Spleen (tissue), 11 donors: ENCODE measurements at regions not wholly inside any gene's neighbourhood (a gene's known extent, or its start where the extent isn't known, plus 50 kb on each side); places are given as distances from the start of the nearest gene placed in this dataset.

Experiments used
- DNase-seq: peaks from one replicate; pipeline ENCODE4 v3.0.0-alpha.2; 2020
- H3K27ac ChIP-seq, 8 donors: fragments of 200-600 bp; sonication (generic) in 7 of 8; 1 replicate in 4 of 8; 2 replicates in 4 of 8; pipeline versions ENCODE4 v1.5.0 to v1.8.0; 2016 to 2021; ENCODE audit warnings: inconsistent platforms in 4 of 8, mild to moderate bottlenecking in 4 of 8, moderate library complexity in 1 of 8
- H3K27me3 ChIP-seq, 7 donors: fragments of 200-600 bp; sonication (generic) in 6 of 7; replicated peaks in 1 of 7; 1 replicate in 4 of 7; 2 replicates in 3 of 7; pipeline versions ENCODE4 v1.5.0 to v1.8.0; 2016 to 2021; ENCODE audit warnings: inconsistent platforms in 3 of 7, mild to moderate bottlenecking in 1 of 7
- H3K36me3 ChIP-seq, 6 donors: fragments of 200-600 bp; sonication (generic) in 5 of 6; 1 replicate in 4 of 6; 2 replicates in 2 of 6; pipeline versions ENCODE4 v1.5.0 to v1.8.0; 2016 to 2021; ENCODE audit warnings: inconsistent platforms in 2 of 6
- H3K4me1 ChIP-seq, 6 donors: fragments of 200-600 bp; sonication (generic) in 5 of 6; 1 replicate in 3 of 6; 2 replicates in 3 of 6; pipeline versions ENCODE4 v1.5.0 to v1.8.0; 2016 to 2021; ENCODE audit warnings: inconsistent platforms in 3 of 6
- H3K4me3 ChIP-seq, 8 donors: fragments of 200-600 bp; sonication (generic) in 7 of 8; 1 replicate in 4 of 8; 2 replicates in 4 of 8; pipeline versions ENCODE4 v1.5.0 to v1.8.0; 2016 to 2021; ENCODE audit warnings: inconsistent platforms in 4 of 8, mild to moderate bottlenecking in 4 of 8, moderate library complexity in 2 of 8
- H3K9me3 ChIP-seq, 8 donors: fragments of 200-600 bp; sonication (generic) in 7 of 8; 1 replicate in 4 of 8; 2 replicates in 4 of 8; pipeline versions ENCODE4 v1.5.0 to v1.8.0; 2016 to 2021; ENCODE audit warnings: inconsistent platforms in 4 of 8
- CTCF ChIP-seq, 11 experiments: fragments of 200-600 bp in 7 of 11; fragments of 450-650 bp in 4 of 11; sonication (generic) in 4 of 11; IDR thresholded peaks in 8 of 11; conservative IDR thresholded peaks in 3 of 11; 1 replicate in 7 of 11; 2 replicates in 4 of 11; pipeline versions ENCODE4 v1.4.0 to v1.8.0; 2016 to 2021; ENCODE audit warnings: antibody characterized with exemption in 11 of 11, inconsistent platforms in 4 of 11, mild to moderate bottlenecking in 1 of 11
- POLR2A ChIP-seq, 3 donors: fragments of 450-650 bp; IDR thresholded peaks; one replicate each; pipeline ENCODE4 v1.5.1; 2017; ENCODE audit warnings: antibody characterized with exemption in 3 of 3, mild to moderate bottlenecking in 1 of 3
- POLR2AphosphoS5 ChIP-seq, 3 donors: sonication (generic); formaldehyde crosslinking; IDR thresholded peaks; one replicate each; pipeline ENCODE4 v1.5.1; 2017; ENCODE audit warnings: antibody characterized with exemption in 3 of 3
- WGBS, 5 donors: extraction: QIAGEN DNeasy Blood & Tissue Kit in 3 of 5; methylation state at CpG; one replicate each; pipeline versions ENCODE4 v1.1.5 to v1.1.7; 2013 to 2018; 5-methylcytosine and 5-hydroxymethylcytosine counted together
- intact Hi-C: fragments of 100-400 bp; cut with DNase I; formaldehyde crosslinking; loops from one replicate; pipeline ENCODE4 v1.15.0; 2023; ENCODE audit warnings: low total_unique reads
- donor health status: healthy with polysubstance abuse.
- donor health status: DM: no; HTN: no; CAD: no; lungs with moderate emphysema.
- donor health status: DM: no; HTN: no; CAD: no.
- donor health status: Bipolar disorder and iron deficiency.
- donor health status: healthy.
- donor health status: DM: no; HTN: no; CAD: no.
- donor health status: DM: yes; HTN: yes; CAD: no.

- intact Hi-C loops: no loop called here
- no peak overlapping the region for H3K27ac ChIP-seq
- TF ChIP-seq POLR2AphosphoS5 (IDR thresholded peaks at IDR 0.05): no peak
- no peak for TF ChIP-seq POLR2A (IDR thresholded peaks at IDR 0.05)
- no peak for TF ChIP-seq CTCF (IDR thresholded peaks at IDR 0.05 in 8 of 11, conservative IDR thresholded peaks at IDR 0.05 in 3 of 11)
- H3K27me3 ChIP-seq: no peaks in the 10 kb centered on the region
- H3K36me3 ChIP-seq: no peaks in the 10 kb centered on the region
- no peak overlapping the region for H3K4me3 ChIP-seq
- peaks cover 0 to 7% (median 2%) of the 10 kb centered on the region in 8 donors for H3K9me3 ChIP-seq
- H3K4me1 ChIP-seq: no peaks in the 10 kb centered on the region
- DNase-seq: no peak
- WGBS, 5 donors: 65 to 80% (median 73%) methylated on average over 2 to 3 of the region's 3 CpGs
These were observed 484.6 kb downstream of the ZNF536 start for GRCh38 chr19:30856786-30857185.

GRCh38 chr19:30856376-30856775 is 484.2 kb downstream of the ZNF536 start:
- 88 to 100% (median 91%) methylated on average over 3 of the region's 3 CpGs for WGBS, 5 donors
- no peak for DNase-seq
- TF ChIP-seq POLR2AphosphoS5 (IDR thresholded peaks at IDR 0.05): no peak
- H3K36me3 ChIP-seq: no peaks in the 10 kb centered on the region
- intact Hi-C loops: no loop called here
- no peak overlapping the region for H3K4me3 ChIP-seq
- H3K4me1 ChIP-seq: no peaks in the 10 kb centered on the region
- H3K9me3 ChIP-seq: peaks cover 0 to 7% (median 2%) of the 10 kb centered on the region in 8 donors
- H3K27ac ChIP-seq: no peak overlapping the region
- H3K27me3 ChIP-seq: no peaks in the 10 kb centered on the region

DNA sequence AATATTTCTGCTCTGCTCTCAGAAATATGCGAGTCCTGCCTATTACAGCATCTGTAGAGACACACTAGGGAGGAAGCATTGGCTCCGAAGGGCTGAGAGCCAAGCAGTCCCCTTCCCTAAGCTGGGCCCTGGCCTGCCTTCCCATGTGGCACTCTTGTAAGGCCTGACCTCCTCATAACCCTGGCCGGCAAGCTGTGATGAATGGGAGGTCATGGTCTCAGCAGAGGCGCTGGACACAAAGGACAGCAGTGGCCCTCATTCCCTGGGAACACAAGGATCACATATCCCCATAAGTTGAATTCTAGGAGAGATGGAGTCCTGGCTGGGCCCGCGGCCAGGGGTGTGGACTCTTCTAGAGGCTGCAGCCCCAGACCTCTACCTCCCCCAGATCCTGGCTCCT is 483.3 kb downstream of the ZNF536 start:
- Histone ChIP-seq H3K36me3 (no peaks in the 10 kb centered on the region), H3K27me3 (no peaks in the 10 kb centered on the region), H3K9me3 (peaks cover 0 to 7% (median 1%) of the 10 kb centered on the region in 8 donors), H3K27ac (no peak overlapping the region), H3K4me3 (no peak overlapping the region), H3K4me1 (no peaks in the 10 kb centered on the region)
- no peak for DNase-seq
- WGBS, 5 donors: 61 to 88% (median 68%) methylated on average over 6 of the region's 6 CpGs
- intact Hi-C loops: no loop called here
- TF ChIP-seq CTCF (IDR thresholded peaks at IDR 0.05 in 8 of 11, conservative IDR thresholded peaks at IDR 0.05 in 3 of 11) (no peak), POLR2A (IDR thresholded peaks at IDR 0.05) (no peak), POLR2AphosphoS5 (IDR thresholded peaks at IDR 0.05) (no peak)

GRCh38 chr19:30854661-30855060 is 482.5 kb downstream of the ZNF536 start:
- no peaks in the 10 kb centered on the region for H3K4me1 ChIP-seq
- 77 to 92% (median 87%) methylated on average over 4 of the region's 4 CpGs for WGBS, 5 donors
- no peaks in the 10 kb centered on the region for H3K36me3 ChIP-seq
- peaks cover 0 to under 1% (median 0%) of the 10 kb centered on the region in 8 donors for H3K9me3 ChIP-seq
- H3K27me3 ChIP-seq: no peaks in the 10 kb centered on the region
- no peak for DNase-seq
- TF ChIP-seq POLR2AphosphoS5 (IDR thresholded peaks at IDR 0.05) (no peak), CTCF (IDR thresholded peaks at IDR 0.05 in 8 of 11, conservative IDR thresholded peaks at IDR 0.05 in 3 of 11) (no peak), POLR2A (IDR thresholded peaks at IDR 0.05) (no peak)
- H3K4me3 ChIP-seq: no peak overlapping the region
- intact Hi-C loops: no loop called here
- no peak overlapping the region for H3K27ac ChIP-seq

DNA sequence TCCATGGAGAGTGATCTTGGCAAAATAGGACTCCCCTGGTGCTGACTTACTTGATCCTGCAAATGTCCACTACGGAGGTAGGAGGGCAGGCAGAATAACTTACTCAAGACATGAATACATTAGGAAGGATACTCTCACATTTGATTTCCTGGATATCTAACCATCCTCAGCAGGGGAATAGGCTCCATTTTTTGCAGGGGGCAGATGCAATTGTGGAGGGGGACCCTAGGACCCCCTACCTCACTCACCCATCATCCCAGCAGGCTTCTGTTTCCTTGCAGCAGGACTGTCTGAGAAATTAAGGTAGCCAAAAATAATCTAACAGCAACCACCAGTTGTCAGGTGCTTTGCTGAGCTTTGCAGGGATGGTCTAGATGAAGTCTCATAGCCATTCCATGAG is 482.0 kb downstream of the ZNF536 start:
- intact Hi-C loops: no loop called here
- no peak overlapping the region for H3K27ac ChIP-seq
- no peak for DNase-seq
- TF ChIP-seq POLR2AphosphoS5 (IDR thresholded peaks at IDR 0.05) (no peak), CTCF (IDR thresholded peaks at IDR 0.05 in 8 of 11, conservative IDR thresholded peaks at IDR 0.05 in 3 of 11) (no peak), POLR2A (IDR thresholded peaks at IDR 0.05) (no peak)
- no peaks in the 10 kb centered on the region for H3K9me3 ChIP-seq
- H3K27me3 ChIP-seq: no peaks in the 10 kb centered on the region
- no peaks in the 10 kb centered on the region for H3K36me3 ChIP-seq
- H3K4me3 ChIP-seq: no peak overlapping the region
- no peaks in the 10 kb centered on the region for H3K4me1 ChIP-seq
- 78 to 92% (median 87%) methylated on average over 1 of the region's 1 CpG for WGBS, 5 donors
